ENCODE measurements at regions not wholly inside any gene's neighbourhood (a gene's known extent, or its start where the extent isn't known, plus 50 kb on each side); places are given as distances from the start of the nearest gene placed in this dataset.

GRCh38 chr2:133712369-133712768 lies 144.1 kb upstream of the NCKAP5 start:
- no peaks in the 10 kb centered on the region for H3K36me3 ChIP-seq (ENCODE audit: control insufficient read depth, insufficient read depth, low read length)
- peaks cover 10% of the 10 kb centered on the region for H3K9me3 ChIP-seq (ENCODE audit: control insufficient read depth, low read length)
- H3K4me1 ChIP-seq (ENCODE audit: control insufficient read depth, insufficient read depth, low read length), result no peaks in the 10 kb centered on the region
- TF ChIP-seq CTCF (conservative IDR thresholded peaks at IDR 0.05), result no peak
- no peaks in the 10 kb centered on the region for H3K27me3 ChIP-seq (ENCODE audit: control insufficient read depth, insufficient read depth, low read length, poor library complexity, severe bottlenecking)
- Mint-ChIP-seq H3K27me3 (ENCODE audit: insufficient read depth) (no peaks in the 10 kb centered on the region), H3K4me1 (no peaks in the 10 kb centered on the region), H3K4me3 (no peak overlapping the region), H3K9me3 (peaks cover 4% of the 10 kb centered on the region), H3K27ac (no peak overlapping the region), H3K36me3 (ENCODE audit: low read depth) (no peaks in the 10 kb centered on the region)
- WGBS, 2 experiments (ENCODE audit: insufficient coverage in 1 of 2, insufficient read length in 1 of 2), result 90 to 93% methylated on average over 2 to 3 of the region's 3 CpGs
- H3K4me3 ChIP-seq (ENCODE audit: low read length), result no peak overlapping the region
- no peak overlapping the region for H3K9ac ChIP-seq (ENCODE audit: extremely low read depth, low read length, poor library complexity, severe bottlenecking)
- DNase-seq, result no peak
- peak overlapping the region; percentile 96 for H3K27ac ChIP-seq (ENCODE audit: low read depth, low read length)

GRCh38 chr2:133713049-133713580 lies 144.9 kb upstream of the NCKAP5 start:
- no peak overlapping the region for H3K27ac Mint-ChIP-seq
- 93 to 100% methylated on average over 3 to 4 of the region's 4 CpGs for WGBS, 2 experiments (ENCODE audit: insufficient coverage in 1 of 2, insufficient read length in 1 of 2)
- Histone ChIP-seq H3K27ac (ENCODE audit: low read depth, low read length) (no peak overlapping the region), H3K36me3 (ENCODE audit: control insufficient read depth, insufficient read depth, low read length) (no peaks in the 10 kb centered on the region), H3K9ac (ENCODE audit: extremely low read depth, low read length, poor library complexity, severe bottlenecking) (no peak overlapping the region), H3K9me3 (ENCODE audit: control insufficient read depth, low read length) (peaks cover 10% of the 10 kb centered on the region), H3K4me3 (ENCODE audit: low read length) (no peak overlapping the region), H3K27me3 (ENCODE audit: control insufficient read depth, insufficient read depth, low read length, poor library complexity, severe bottlenecking) (no peaks in the 10 kb centered on the region), H3K4me1 (ENCODE audit: control insufficient read depth, insufficient read depth, low read length) (no peaks in the 10 kb centered on the region)
- no peak for TF ChIP-seq CTCF (conservative IDR thresholded peaks at IDR 0.05)
- H3K9me3 Mint-ChIP-seq, result peaks cover 4% of the 10 kb centered on the region
- no peaks in the 10 kb centered on the region for H3K4me1 Mint-ChIP-seq
- no peaks in the 10 kb centered on the region for H3K36me3 Mint-ChIP-seq (ENCODE audit: low read depth)
- H3K27me3 Mint-ChIP-seq (ENCODE audit: insufficient read depth), result no peaks in the 10 kb centered on the region
- H3K4me3 Mint-ChIP-seq, result no peak overlapping the region
- no peak for DNase-seq

- no peaks in the 10 kb centered on the region for H3K27me3 Mint-ChIP-seq (ENCODE audit: insufficient read depth)
- H3K27ac ChIP-seq (ENCODE audit: low read depth, low read length), result no peak overlapping the region
- H3K27ac Mint-ChIP-seq, result no peak overlapping the region
Measured at GRCh38 chr2:133716166-133716565, 147.9 kb upstream of the NCKAP5 start.

More at GRCh38 chr2:133716166-133716565, 147.9 kb upstream of the NCKAP5 start:
- no peak for TF ChIP-seq CTCF (conservative IDR thresholded peaks at IDR 0.05)
- WGBS, 2 experiments (ENCODE audit: insufficient coverage in 1 of 2, insufficient read length in 1 of 2), result 85 to 100% methylated on average over 2 to 3 of the region's 3 CpGs
- H3K4me3 ChIP-seq (ENCODE audit: low read length), result no peak overlapping the region
- H3K9ac ChIP-seq (ENCODE audit: extremely low read depth, low read length, poor library complexity, severe bottlenecking), result no peak overlapping the region
- H3K36me3 Mint-ChIP-seq (ENCODE audit: low read depth), result no peaks in the 10 kb centered on the region
- H3K9me3 ChIP-seq (ENCODE audit: control insufficient read depth, low read length), result no peaks in the 10 kb centered on the region
- H3K9me3 Mint-ChIP-seq, result peaks cover 4% of the 10 kb centered on the region
- H3K4me1 Mint-ChIP-seq, result no peaks in the 10 kb centered on the region
- H3K4me3 Mint-ChIP-seq, result no peak overlapping the region
- H3K36me3 ChIP-seq (ENCODE audit: control insufficient read depth, insufficient read depth, low read length), result no peaks in the 10 kb centered on the region
- no peak for DNase-seq
- no peaks in the 10 kb centered on the region for H3K4me1 ChIP-seq (ENCODE audit: control insufficient read depth, insufficient read depth, low read length)
- no peaks in the 10 kb centered on the region for H3K27me3 ChIP-seq (ENCODE audit: control insufficient read depth, insufficient read depth, low read length, poor library complexity, severe bottlenecking)
